ENCODE measurements at regions not wholly inside any gene's neighbourhood (a gene's known extent, or its start where the extent isn't known, plus 50 kb on each side); places are given as distances from the start of the nearest gene placed in this dataset.

DNA sequence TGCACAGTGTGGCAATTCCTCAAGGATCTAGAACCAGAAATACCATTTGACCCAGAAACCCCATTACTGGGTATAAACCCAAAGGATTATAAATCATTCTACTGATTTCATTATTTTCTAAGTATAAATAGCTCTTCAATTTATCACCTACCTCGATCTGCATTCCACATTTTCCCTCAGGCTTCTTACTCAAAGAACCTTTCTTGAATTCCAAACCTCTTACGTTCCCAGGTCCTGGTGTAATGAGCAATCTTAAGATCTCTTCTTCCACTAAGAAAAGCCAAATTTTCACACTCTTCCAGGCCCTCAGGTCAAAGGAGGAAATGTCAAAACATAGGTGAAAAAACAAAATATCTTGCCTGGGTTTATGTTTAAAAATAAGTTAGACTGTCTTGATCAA, 237.3 kb upstream of the GPC6 start:
- TF ChIP-seq, protein P1, sequence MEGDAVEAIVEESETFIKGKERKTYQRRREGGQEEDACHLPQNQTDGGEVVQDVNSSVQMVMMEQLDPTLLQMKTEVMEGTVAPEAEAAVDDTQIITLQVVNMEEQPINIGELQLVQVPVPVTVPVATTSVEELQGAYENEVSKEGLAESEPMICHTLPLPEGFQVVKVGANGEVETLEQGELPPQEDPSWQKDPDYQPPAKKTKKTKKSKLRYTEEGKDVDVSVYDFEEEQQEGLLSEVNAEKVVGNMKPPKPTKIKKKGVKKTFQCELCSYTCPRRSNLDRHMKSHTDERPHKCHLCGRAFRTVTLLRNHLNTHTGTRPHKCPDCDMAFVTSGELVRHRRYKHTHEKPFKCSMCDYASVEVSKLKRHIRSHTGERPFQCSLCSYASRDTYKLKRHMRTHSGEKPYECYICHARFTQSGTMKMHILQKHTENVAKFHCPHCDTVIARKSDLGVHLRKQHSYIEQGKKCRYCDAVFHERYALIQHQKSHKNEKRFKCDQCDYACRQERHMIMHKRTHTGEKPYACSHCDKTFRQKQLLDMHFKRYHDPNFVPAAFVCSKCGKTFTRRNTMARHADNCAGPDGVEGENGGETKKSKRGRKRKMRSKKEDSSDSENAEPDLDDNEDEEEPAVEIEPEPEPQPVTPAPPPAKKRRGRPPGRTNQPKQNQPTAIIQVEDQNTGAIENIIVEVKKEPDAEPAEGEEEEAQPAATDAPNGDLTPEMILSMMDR (conservative IDR thresholded peaks at IDR 0.05), result no peak
- no peak for TF ChIP-seq ZFX (IDR thresholded peaks at IDR 0.05)

All from C4-2B (cell line).